EH (cell line): ENCODE measurements at regions not wholly inside any gene's neighbourhood (a gene's known extent, or its start where the extent isn't known, plus 50 kb on each side); places are given as distances from the start of the nearest gene placed in this dataset.

ENCODE experiments used
- DNase-seq: peaks from one replicate; pipeline ENCODE4 v3.0.0-alpha.2; 2015; ENCODE audit warnings: low read depth

GRCh38 chr9:103625161-103625804 lies 468.8 kb upstream of the SMC2 start:
- DNase-seq, result no peak

- DNase-seq, result no peak
Measured at GRCh38 chr9:103627731-103628130, 466.4 kb upstream of the SMC2 start.

GRCh38 chr9:103649086-103649485 lies 445.0 kb upstream of the SMC2 start:
- DNase-seq, result no peak

- no peak for DNase-seq
Measured at GRCh38 chr9:103658156-103658555, 436.0 kb upstream of the SMC2 start.

GRCh38 chr9:103660830-103661229 lies 433.3 kb upstream of the SMC2 start:
- DNase-seq, result no peak

- DNase-seq, result no peak
Measured at GRCh38 chr9:103661663-103662062, 432.4 kb upstream of the SMC2 start.

- no peak for DNase-seq
Measured at GRCh38 chr9:103669296-103669695, 424.8 kb upstream of the SMC2 start.

- DNase-seq, result no peak
Measured at GRCh38 chr9:103674271-103674670, 419.8 kb upstream of the SMC2 start.

- DNase-seq, result no peak
Measured at GRCh38 chr9:103680581-103680980, 413.5 kb upstream of the SMC2 start.

GRCh38 chr9:103681435-103681834 lies 412.7 kb upstream of the SMC2 start:
- no peak for DNase-seq

GRCh38 chr9:103700195-103700962 lies 393.7 kb upstream of the SMC2 start:
- no peak for DNase-seq

GRCh38 chr9:103702572-103702971 lies 391.5 kb upstream of the SMC2 start:
- no peak for DNase-seq

- DNase-seq, result no peak
Measured at GRCh38 chr9:103707181-103707580, 386.9 kb upstream of the SMC2 start.

GRCh38 chr9:103709366-103709765 lies 384.7 kb upstream of the SMC2 start:
- no peak for DNase-seq

- no peak for DNase-seq
Measured at GRCh38 chr9:103713631-103714030, 380.5 kb upstream of the SMC2 start.

- DNase-seq, result no peak
Measured at GRCh38 chr9:103714992-103715391, 379.1 kb upstream of the SMC2 start.

- DNase-seq, result no peak
Measured at GRCh38 chr9:103721056-103721455, 373.1 kb upstream of the SMC2 start.

GRCh38 chr9:103730866-103731265 lies 363.2 kb upstream of the SMC2 start:
- no peak for DNase-seq

GRCh38 chr9:103731541-103731940 lies 362.6 kb upstream of the SMC2 start:
- DNase-seq, result no peak

- no peak for DNase-seq
Measured at GRCh38 chr9:103734471-103734870, 359.6 kb upstream of the SMC2 start.

- DNase-seq, result no peak
Measured at GRCh38 chr9:103755441-103755840, 338.7 kb upstream of the SMC2 start.

- DNase-seq, result no peak
Measured at GRCh38 chr9:103755986-103756385, 338.1 kb upstream of the SMC2 start.

GRCh38 chr9:103757062-103757461 lies 337.0 kb upstream of the SMC2 start:
- DNase-seq, result no peak

- no peak for DNase-seq
Measured at GRCh38 chr9:103761466-103761865, 332.6 kb upstream of the SMC2 start.
